ENCODE measurements at regions not wholly inside any gene's neighbourhood (a gene's known extent, or its start where the extent isn't known, plus 50 kb on each side); places are given as distances from the start of the nearest gene placed in this dataset.

GRCh38 chr10:52688899-52689298 lies 83.7 kb downstream of the MBL2 start:
- TF ChIP-seq EZH2 (IDR thresholded peaks at IDR 0.05), result no peak
- no peak for TF ChIP-seq POLR2A (IDR thresholded peaks at IDR 0.05; ENCODE audit: borderline replicate concordance, extremely low read depth, insufficient read depth, insufficient read length)
- TF ChIP-seq RAD21 (IDR thresholded peaks at IDR 0.05; ENCODE audit: low read depth), result no peak
- no peak for TF ChIP-seq CTCF (IDR thresholded peaks at IDR 0.05 in 2 of 3, conservative IDR thresholded peaks at IDR 0.05 in 1 of 3; ENCODE audit: borderline replicate concordance in 1 of 3, insufficient read depth in 1 of 3, low read depth in 2 of 3, low read length in 2 of 3)

Measured in HCT116 (cell line).